IPS-18c (cell line): ENCODE measurements at regions not wholly inside any gene's neighbourhood (a gene's known extent, or its start where the extent isn't known, plus 50 kb on each side); places are given as distances from the start of the nearest gene placed in this dataset.

ENCODE experiments used
- H3K4me3 ChIP-seq: 2 replicates; pipeline ENCODE4 v1.7.0; 2013; ENCODE audit warnings: low read depth, mild to moderate bottlenecking, low read length, moderate library complexity; ENCODE audit not compliant: insufficient read depth
- H3K9me3 ChIP-seq: one replicate; pipeline ENCODE4 v1.6.1; 2013; ENCODE audit warnings: mild to moderate bottlenecking, low read length, moderate library complexity; ENCODE audit not compliant: control insufficient read depth, insufficient read depth

GRCh38 chr6:138596591-138596990 lies 97.3 kb upstream of the NHSL1 start:
- no peaks in the 10 kb centered on the region for H3K9me3 ChIP-seq
- H3K4me3 ChIP-seq, result no peak overlapping the region

GRCh38 chr6:138597336-138597735 lies 98.0 kb upstream of the NHSL1 start:
- H3K9me3 ChIP-seq, result no peaks in the 10 kb centered on the region
- no peak overlapping the region for H3K4me3 ChIP-seq

GRCh38 chr6:138598562-138599173 lies 99.4 kb upstream of the NHSL1 start:
- H3K9me3 ChIP-seq, result no peaks in the 10 kb centered on the region
- no peak overlapping the region for H3K4me3 ChIP-seq

DNA sequence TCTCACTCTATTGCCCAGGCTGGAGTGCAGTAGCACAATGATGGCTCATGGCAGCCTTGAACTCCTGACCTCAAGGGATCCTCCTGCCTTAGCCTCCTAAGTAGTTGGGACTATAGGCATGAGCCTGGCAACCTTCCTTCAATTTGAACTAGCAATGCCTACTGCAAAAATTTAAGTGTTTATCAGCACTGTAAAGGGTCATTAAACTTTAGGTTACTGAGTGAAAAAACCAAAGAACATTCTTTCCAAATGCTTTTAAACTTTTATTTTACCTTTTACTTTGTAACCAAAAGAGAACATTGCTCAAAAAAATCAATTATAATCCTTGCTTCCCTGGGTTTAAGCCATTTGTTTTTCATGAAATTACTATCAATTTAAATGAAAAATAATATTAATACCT lies 101.0 kb upstream of the NHSL1 start:
- Histone ChIP-seq H3K4me3 (no peak overlapping the region), H3K9me3 (no peaks in the 10 kb centered on the region)

DNA sequence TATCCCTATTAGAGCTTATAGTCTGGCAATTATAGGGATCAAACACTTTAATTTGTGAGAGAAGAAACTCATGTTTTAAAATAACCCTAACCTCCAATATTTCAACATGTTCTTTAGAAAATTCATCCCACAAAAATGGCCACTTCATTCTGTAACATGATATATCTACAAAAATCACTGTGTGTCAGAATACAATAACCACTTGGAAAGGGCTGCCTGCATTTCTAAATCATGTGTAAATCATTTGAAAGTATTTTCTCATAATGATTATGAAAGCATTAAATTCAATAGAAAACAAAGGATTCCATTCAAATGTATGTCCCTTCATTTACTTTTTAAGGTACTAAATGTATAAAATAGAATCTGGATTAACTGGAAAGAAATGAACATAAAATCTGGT lies 101.4 kb upstream of the NHSL1 start:
- H3K9me3 ChIP-seq, result no peaks in the 10 kb centered on the region
- no peak overlapping the region for H3K4me3 ChIP-seq

- no peak overlapping the region for H3K4me3 ChIP-seq
These were observed 101.8 kb upstream of the NHSL1 start for GRCh38 chr6:138601128-138601527.

GRCh38 chr6:138605958-138606357 lies 106.7 kb upstream of the NHSL1 start:
- H3K4me3 ChIP-seq, result no peak overlapping the region
- H3K9me3 ChIP-seq, result no peaks in the 10 kb centered on the region

More at GRCh38 chr6:138601128-138601527, 101.8 kb upstream of the NHSL1 start:
- no peaks in the 10 kb centered on the region for H3K9me3 ChIP-seq

DNA sequence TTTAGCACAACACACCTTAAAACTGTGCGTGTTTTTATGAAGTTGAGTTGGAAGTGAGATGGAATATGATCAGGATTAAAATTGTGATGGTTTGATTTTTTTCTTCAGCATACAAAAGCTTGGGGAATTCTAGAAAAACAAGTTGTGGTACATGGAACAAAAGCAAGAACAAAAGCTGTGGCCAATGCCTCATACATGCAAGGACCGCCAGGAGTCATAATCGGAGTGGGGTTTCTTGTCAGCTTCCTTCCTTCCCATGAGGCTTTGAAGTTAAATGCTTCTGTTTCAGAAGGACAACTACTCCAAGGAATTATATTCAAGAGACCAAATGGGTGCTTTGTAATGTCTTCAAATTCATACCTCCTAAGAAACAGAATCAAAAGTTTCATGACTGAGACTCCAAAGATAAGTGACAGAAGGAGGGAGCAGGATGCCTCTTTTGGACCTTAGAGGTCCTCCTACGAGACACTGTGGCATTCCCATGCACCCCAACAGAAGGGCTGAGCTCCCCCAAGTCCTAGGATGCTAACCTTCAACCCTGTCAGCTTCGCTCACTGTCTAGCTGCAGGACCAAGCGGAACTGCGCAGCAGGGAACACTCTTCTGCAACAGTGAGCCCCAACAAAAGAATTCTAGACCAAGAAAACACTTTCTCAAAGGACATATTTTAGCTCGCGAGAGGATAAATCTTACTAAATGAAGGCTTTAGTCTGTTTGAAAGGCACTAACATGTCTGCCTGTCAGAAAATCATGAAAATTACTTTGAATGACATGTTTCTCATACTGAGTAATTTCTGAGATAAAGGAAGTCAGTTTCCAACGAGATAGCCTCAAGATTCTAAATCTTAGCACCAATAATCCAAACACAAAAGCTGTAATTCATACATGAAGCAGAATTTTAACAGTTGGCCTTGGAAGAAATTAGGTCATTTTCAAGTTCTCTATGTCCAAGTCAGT lies 108.5 kb upstream of the NHSL1 start:
- Histone ChIP-seq H3K9me3 (no peaks in the 10 kb centered on the region), H3K4me3 (no peak overlapping the region)

DNA sequence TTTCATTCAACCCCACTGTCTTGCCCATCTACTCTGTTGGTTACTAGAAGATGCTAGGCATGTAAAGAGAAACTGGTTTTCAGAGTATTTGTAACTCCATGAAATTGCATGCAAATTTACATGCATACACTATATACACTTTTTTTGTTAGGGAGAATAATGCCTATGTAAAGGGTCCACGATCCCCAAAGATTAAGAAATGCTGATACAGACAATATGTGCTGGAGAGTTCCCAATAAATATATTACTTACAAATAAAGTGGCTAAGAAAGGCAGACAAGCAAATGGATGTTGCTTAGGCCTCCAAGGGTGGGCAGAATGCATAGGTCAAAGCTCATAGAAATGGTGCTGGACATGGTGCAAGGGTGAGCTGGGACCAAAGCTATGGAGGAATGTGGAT lies 109.6 kb upstream of the NHSL1 start:
- Histone ChIP-seq H3K9me3 (no peaks in the 10 kb centered on the region), H3K4me3 (no peak overlapping the region)

GRCh38 chr6:138609801-138610430 lies 110.6 kb upstream of the NHSL1 start:
- H3K4me3 ChIP-seq, result no peak overlapping the region
- no peaks in the 10 kb centered on the region for H3K9me3 ChIP-seq

DNA sequence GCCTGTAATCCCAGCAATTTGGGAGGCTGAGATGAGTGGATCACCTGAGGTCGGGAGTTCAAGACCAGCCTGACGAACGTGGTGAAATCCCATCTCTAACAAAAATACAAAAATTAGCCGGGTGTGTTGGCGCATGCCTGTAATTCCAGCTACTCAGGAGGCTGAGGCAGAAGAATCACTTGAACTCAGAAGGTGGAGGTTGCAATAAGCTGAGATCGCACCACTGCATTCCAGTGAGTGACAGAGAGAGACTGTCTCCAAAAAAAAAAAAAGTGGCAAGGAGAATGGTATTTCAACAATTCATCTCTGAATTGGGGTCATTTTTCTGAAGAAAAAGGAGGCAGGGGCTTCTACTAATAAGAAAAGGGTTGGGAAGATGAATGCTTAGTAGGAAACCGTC lies 111.5 kb upstream of the NHSL1 start:
- Histone ChIP-seq H3K4me3 (no peak overlapping the region), H3K9me3 (no peaks in the 10 kb centered on the region)

DNA sequence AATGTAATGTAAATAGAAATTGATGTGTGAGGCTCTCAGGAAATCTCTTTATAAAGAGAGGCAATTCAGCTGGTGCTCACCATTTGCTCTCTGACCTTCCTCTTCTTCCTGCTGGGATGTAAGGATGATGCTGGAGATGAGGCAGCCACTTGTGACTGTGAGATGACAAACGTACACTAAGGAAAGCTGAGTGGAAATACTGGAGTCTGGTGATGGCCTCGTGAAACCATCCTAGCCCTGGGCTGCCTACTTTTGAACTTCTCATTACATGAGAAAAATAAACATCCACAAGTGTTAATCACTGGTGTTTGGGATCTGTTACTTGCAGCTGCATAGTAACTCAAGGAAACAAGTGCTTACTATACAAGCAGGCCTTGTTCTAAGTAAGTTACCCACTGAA lies 114.9 kb upstream of the NHSL1 start:
- Histone ChIP-seq H3K4me3 (no peak overlapping the region), H3K9me3 (no peaks in the 10 kb centered on the region)

GRCh38 chr6:138618168-138618567 lies 118.9 kb upstream of the NHSL1 start:
- no peaks in the 10 kb centered on the region for H3K9me3 ChIP-seq
- no peak overlapping the region for H3K4me3 ChIP-seq

- no peaks in the 10 kb centered on the region for H3K9me3 ChIP-seq
- no peak overlapping the region for H3K4me3 ChIP-seq
These were observed 121.3 kb upstream of the NHSL1 start for GRCh38 chr6:138620630-138621029.

- H3K4me3 ChIP-seq, result no peak overlapping the region
- no peaks in the 10 kb centered on the region for H3K9me3 ChIP-seq
These were observed 123.7 kb upstream of the NHSL1 start for GRCh38 chr6:138622967-138623366.

DNA sequence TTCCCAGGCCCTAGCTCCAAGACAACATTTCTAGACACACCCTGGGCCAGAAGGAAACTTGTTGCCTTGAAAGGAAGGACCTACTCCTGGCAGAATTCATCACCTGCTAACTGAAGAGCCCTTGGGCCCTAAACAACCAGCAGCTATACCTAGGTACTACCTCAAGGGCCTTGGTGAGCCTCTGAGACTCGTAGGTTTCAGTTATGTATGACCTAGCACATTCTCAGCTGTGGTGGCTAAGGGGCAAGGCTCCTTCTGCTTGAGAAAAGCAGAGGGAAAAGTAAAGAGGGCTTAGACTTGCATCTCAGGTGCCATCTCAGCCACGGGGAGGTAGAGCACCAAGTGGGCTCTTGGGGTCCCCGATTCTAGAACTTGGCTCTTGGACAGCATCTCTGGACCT lies 132.3 kb upstream of the NHSL1 start:
- H3K9me3 ChIP-seq, result no peaks in the 10 kb centered on the region
- no peak overlapping the region for H3K4me3 ChIP-seq

- Histone ChIP-seq H3K4me3 (no peak overlapping the region), H3K9me3 (no peaks in the 10 kb centered on the region)
These were observed 135.7 kb upstream of the CCDC28A start for GRCh38 chr6:138637822-138638221.

DNA sequence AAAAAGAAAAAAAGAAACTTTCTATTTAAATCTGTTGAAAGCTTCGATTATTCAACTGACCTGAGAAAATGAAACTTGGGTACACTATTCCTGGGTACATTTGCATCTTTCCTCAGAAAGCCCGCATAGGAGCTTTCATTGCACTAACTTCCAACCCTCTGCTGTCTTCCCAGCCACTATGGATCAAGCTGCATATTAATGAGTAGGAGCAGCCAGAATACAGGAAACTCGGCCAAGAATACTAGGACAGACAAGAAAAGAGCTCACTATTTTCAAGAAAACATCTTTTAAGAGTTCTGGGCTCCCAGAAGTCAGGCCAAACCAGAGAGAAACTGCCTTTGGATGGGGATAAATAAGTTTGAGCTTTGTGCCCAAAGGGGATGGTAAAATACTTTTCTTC lies 135.0 kb upstream of the CCDC28A start:
- Histone ChIP-seq H3K9me3 (no peaks in the 10 kb centered on the region), H3K4me3 (no peak overlapping the region)
